Stimulated activated CD4-positive, alpha-beta T cell treated with anti-CD3 and anti-CD28 coated beads, Interleukin-2, amount 100 ng/mL, for 48 hours (primary cell): ENCODE measurements at regions not wholly inside any gene's neighbourhood (a gene's known extent, or its start where the extent isn't known, plus 50 kb on each side); places are given as distances from the start of the nearest gene placed in this dataset.

Experiments used
- DNase-seq, 2 donors: peaks; one replicate each; pipeline ENCODE4 v3.0.0-alpha.2; 2020

- DNase-seq: no peak
These were observed 231.0 kb upstream of the MVB12B start for GRCh38 chr9:126095546-126096190.

DNA sequence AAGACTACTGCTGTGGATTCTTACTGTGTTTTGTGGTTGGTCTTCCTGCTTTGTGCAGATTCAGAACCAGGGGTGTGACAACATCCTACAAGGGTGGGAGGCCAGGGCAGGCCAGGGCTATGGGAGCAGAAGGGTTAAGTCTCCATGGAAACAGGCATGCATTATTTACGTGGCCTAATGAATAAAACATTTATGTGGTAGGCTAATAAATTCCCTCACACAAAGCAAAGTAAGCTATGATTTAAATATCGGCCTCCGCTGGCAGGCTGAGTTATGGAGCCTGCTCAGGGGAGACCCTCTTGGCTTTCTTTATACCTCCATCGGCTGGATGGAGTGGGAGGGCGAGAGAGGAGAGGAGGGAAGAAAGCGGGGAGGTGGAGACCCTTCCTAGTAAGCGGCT, 230.3 kb upstream of the MVB12B start:
- DNase-seq: no peak

- no peak for DNase-seq
These were observed 228.9 kb upstream of the MVB12B start for GRCh38 chr9:126097679-126098078.

DNA sequence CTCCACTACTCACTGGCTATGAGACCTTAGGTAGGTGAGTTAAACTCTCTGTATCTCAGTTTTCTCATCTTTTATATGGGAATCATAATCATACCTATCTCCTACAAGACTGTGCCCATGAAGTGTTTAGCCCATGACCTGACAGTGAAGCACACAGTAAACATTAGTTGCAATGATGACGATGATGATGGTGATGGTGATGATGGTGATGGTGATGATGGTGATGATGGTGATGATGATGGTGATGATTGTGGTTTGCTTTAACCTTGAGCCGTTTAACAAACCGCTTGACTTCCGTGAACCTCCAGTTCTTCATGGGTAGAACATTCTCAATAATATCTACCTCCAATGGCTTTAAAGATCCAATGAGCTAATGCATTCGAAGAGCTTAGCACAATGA, 220.2 kb upstream of the MVB12B start:
- no peak for DNase-seq

GRCh38 chr9:126107693-126108092, 218.9 kb upstream of the MVB12B start:
- DNase-seq: no peak

DNA sequence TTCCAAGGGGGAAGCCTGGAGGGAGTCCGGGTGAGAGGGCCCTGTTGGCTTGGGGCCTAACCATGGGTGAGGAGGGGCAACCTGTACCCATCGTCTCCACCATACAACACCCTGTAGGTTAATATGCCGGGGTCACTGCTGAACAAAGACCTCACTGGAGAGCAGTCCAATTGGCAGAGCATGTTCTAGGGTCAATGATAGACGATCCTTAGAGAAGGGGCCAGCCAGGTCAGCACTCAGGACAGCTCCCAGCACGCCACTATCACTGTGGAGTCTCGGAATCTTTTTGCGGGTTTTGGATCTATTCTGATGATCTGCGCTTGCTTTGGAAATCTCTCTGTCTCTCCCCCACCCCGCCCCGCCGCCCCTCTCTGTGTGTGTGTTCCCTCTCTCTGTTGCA, 218.4 kb upstream of the MVB12B start:
- DNase-seq: no peak

- DNase-seq: no peak
These were observed 217.1 kb upstream of the MVB12B start for GRCh38 chr9:126109575-126109974.

GRCh38 chr9:126111556-126111955, 215.1 kb upstream of the MVB12B start:
- no peak for DNase-seq

DNA sequence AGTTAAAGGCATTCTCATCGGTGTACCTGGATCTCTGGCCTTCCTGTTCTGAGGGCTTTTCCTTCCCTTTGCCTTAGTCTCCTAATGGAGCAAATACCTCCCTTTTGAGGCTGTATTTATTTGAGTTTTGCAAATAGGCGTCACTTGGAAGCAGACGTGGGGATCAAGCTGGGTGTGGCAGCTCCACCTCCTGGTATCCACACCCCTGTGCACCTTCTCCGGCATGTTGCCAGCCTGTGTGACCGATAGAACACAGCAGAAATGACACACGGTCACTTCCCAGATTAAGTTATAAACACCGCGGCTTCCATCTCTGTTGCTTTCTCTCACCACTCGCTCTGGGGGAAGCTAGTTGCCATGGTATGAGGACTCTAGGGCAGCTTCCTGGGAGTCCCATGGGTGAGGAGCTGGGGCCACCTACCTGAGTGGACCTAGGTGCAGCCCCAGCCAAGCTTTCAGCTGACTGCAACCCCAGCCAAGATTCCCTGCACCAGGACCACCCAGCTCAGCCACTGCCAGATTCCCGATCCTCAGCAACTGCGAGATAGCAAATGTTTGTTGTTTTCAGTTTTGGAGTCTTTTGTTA, 214.4 kb upstream of the MVB12B start:
- DNase-seq: no peak

DNA sequence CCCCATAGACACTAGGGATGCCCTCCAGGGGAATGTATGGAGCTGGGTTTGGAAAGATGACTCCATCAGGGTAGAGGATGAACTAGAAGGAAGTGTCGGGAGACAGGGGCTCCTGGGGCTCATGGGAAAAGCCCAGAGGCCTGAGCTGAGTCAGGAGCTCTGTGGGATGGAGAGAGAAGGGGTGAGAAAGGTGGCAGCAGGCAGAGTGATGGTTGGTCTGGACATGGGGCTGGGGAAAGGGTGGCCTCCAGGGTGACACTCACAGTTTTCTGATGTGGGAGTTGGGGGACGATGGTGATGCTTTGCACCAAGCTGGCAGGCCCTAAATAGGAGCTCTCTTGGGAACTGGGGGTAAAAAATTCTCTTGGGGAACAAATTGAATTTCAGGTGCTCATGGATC, 213.5 kb upstream of the MVB12B start:
- no peak for DNase-seq

DNA sequence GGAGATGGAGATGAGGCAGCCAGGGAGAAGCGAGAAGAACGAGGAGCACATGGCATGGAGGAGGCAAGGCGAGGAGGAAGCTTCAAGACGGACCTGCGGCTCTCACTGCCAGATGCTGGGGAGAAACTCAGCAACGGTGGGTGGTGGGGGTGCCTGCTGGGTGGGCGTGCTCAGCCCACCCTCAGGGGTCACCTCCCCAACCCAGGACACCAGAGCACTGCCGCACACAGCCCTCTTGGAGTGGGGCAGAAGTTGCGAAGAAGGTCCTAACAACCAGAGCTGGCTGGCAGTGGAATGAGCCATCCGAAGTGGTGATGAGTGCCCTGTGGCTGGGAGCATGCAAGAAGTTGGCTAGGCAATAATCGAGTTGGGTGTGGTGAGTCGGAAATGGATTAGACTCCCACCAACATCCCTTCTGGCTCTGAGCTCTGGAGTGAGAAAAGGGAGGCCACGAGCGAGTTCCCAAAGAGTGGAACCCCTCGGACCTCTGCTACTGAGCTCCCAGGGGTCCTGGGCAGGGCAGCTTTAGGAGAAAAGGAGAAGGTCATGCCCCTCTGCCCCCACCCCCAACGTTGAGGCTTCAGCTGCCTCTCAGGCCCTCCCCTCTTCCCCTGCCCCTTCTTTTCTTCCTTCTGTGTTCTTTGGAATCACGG, 212.7 kb upstream of the MVB12B start:
- no peak for DNase-seq

DNA sequence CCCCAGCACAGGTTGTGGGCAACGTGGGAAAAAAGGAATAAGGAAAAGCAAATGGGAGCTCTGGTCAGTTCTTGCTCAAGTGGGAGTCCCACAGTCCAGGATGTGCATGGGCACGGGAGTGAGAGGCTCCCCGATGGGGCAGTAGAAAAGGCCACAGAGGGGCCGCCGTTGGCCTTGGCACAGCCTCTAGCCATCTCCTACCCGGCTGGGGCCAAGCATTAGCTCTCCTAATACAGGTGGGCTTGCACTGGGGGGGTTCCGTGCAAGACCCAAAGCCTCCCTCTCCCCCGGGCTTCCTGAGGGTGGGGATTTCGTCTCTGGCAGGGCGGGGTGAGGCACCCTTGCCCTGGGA, 212.2 kb upstream of the MVB12B start:
- no peak for DNase-seq

GRCh38 chr9:126114850-126115460, 211.7 kb upstream of the MVB12B start:
- DNase-seq: no peak

GRCh38 chr9:126116351-126117157, 210.1 kb upstream of the MVB12B start:
- no peak for DNase-seq

- DNase-seq: no peak
These were observed 209.5 kb upstream of the MVB12B start for GRCh38 chr9:126117158-126117425.

DNA sequence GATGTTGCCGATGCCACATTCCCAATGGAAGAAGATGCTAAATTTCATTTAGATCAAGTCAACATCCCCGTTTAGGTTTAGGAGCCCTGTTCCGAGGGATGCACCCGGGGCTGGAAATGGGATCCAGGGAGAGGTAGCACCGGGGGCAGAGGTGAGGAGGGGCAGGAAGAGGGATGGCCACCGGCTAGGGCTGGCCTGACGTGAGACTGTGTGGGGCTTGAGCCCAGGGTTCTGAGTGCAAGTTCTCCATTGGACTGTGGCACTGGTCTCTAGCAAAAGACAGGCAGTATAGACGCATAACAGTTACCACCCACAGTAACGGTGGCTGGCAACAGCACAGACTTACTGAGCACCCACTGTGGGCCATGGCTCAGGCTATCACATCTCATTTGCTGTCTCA, 209.0 kb upstream of the MVB12B start:
- DNase-seq: no peak

DNA sequence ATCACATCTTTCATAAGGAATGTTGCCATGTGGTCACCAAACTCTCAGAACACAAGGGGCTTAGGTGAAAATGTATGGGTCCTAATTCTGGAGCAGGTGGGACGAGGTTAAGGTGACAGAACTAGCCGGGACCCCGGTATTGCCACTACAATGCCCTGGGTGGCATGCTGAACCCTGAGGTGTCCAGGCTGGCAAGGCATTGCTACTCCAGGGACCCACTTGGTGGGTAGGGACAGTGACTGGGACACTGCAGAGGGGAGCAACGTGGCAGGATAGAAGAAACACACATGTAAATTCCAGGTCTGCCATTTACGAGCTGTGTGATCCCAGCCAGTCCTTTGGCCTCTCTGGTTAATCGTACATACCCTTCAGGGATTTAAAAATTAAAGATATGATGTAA, 206.9 kb upstream of the MVB12B start:
- no peak for DNase-seq

GRCh38 chr9:126122901-126123616, 203.6 kb upstream of the MVB12B start:
- DNase-seq: no peak

DNA sequence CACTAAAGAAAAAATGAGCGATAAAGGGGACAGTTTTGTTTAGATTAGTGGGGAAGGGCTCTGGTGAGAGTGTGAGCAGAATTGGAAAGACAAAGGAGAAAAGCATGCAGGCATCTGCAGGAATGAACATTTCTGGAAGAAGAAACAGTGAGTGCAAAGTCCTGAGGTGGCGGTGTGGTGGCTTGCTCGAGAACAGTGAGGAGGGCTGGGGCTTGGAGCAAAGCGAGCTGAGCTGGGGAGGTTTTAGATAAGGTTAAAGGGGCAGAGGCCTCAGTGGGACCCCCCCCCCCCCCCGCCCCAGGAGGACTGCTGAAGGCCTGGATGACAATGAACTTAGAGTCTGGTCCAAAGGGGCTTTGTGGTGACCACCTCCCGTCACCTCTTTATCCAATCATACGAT, 202.7 kb upstream of the MVB12B start:
- no peak for DNase-seq

DNA sequence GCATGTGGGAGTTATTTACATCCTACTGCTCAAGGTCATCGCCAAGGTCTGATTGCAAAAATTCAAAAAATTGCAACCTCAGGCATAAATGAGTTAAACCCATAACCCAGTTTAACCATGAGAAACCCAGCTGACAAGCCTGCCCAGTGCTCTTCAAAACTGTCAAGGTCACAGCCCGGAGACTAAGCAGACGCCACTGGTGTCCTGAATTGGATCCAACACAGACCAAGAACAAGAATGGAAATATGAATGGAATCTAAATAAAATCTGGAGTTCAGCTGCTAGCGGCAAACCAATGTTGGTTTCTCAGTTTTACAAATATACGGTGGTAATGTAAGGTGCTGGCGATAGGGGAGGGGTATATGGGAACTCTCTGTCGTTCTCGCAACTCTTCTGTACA, 201.5 kb upstream of the MVB12B start:
- no peak for DNase-seq

DNA sequence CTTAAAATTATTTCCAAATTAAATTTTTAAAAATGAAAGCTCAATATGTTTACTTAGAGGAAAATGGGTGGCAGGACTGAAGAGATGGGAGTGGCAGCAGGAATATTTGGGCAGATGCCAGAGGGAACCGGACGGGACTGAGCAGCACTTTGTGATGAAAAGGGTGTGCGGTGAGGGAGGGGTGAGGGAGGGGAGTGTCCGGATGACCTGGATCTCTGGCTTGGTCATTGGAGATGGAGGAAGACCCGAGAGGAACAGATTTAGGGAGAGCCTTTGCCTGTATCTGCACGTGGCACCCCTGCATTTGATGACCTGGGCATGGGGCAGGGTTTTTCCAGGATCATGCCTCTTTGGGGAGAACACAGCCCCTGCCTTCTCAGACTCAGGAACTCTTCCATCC, 201.1 kb upstream of the MVB12B start:
- DNase-seq: no peak

DNA sequence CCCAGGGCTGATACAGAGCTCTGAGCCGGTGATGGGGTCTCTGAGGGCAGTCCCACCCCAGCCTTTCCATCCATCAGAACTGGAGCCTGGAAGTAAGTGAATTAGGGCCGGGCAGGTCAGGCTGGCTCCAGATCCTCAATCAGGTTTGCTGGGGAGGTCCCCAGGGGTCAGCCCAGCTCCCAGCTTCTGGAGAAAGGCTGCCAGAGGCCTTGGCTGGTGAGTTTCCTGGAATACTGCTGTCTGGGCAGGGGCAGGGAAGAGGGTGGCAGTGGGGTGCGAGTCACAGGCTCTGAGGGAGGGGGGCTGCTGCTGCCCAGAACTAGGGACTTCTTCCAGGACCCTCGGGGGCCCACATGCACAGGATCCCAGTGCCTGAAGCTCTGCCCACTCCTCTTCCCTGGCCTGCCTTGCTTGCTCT, 200.6 kb upstream of the MVB12B start:
- no peak for DNase-seq

- DNase-seq: no peak
These were observed 199.8 kb upstream of the MVB12B start for GRCh38 chr9:126126807-126127206.
